Fibroblast of lung (primary cell): ENCODE measurements at regions not wholly inside any gene's neighbourhood (a gene's known extent, or its start where the extent isn't known, plus 50 kb on each side); places are given as distances from the start of the nearest gene placed in this dataset.

ENCODE experiments used
- DNase-seq, 2 donors: peaks; one replicate each; pipeline versions ENCODE4 v3.0.0 to v3.0.0-alpha.2; 2010; ENCODE audit warnings: low read depth in 2 of 2
- H2AFZ ChIP-seq: 2 replicates; pipeline ENCODE4 v1.5.1; 2012; ENCODE audit warnings: low read length, control low read depth, inconsistent platforms
- H3K27ac ChIP-seq: 2 replicates; pipeline ENCODE4 v1.5.1; 2011; ENCODE audit warnings: low read length, control low read depth; ENCODE audit not compliant: insufficient read depth
- H3K27me3 ChIP-seq: 2 replicates; pipeline ENCODE4 v1.5.1; 2011; ENCODE audit warnings: mild to moderate bottlenecking, low read length; ENCODE audit not compliant: control insufficient read depth, insufficient read depth
- H3K36me3 ChIP-seq: 2 replicates; pipeline ENCODE4 v1.5.1; 2011; ENCODE audit warnings: low read length; ENCODE audit not compliant: control insufficient read depth, insufficient read depth
- H3K4me1 ChIP-seq: 2 replicates; pipeline ENCODE4 v1.5.1; 2011; ENCODE audit warnings: low read length; ENCODE audit not compliant: control insufficient read depth, insufficient read depth; ENCODE audit errors: extremely low read depth
- H3K4me2 ChIP-seq: 2 replicates; pipeline ENCODE4 v1.5.1; 2011; ENCODE audit warnings: low read length, control low read depth; ENCODE audit not compliant: insufficient read depth; ENCODE audit errors: extremely low read depth
- H3K4me3 ChIP-seq, 4 experiments: fragments of 200-600 bp in 1 of 4; sonication (generic) in 1 of 4; replicated peaks in 1 of 4; 2 replicates each; pipeline ENCODE4 v1.5.1; 2011 to 2016; ENCODE audit warnings: low read length in 4 of 4, low read depth in 3 of 4, mild to moderate bottlenecking in 3 of 4, control low read depth in 2 of 4, inconsistent platforms in 1 of 4, mixed read lengths in 1 of 4; ENCODE audit not compliant: insufficient read depth in 1 of 4; ENCODE audit errors: control extremely low read depth in 1 of 4
- H3K79me2 ChIP-seq: 2 replicates; pipeline ENCODE4 v1.5.1; 2012; ENCODE audit warnings: mild to moderate bottlenecking, low read length, inconsistent platforms; ENCODE audit not compliant: control insufficient read depth, insufficient read depth
- H3K9ac ChIP-seq: 2 replicates; pipeline ENCODE4 v1.5.1; 2011; ENCODE audit warnings: mild to moderate bottlenecking, low read length, control low read depth; ENCODE audit not compliant: insufficient read depth
- H3K9me3 ChIP-seq: 2 replicates; pipeline ENCODE4 v1.5.1; 2012; ENCODE audit warnings: low read depth, low read length; ENCODE audit not compliant: control insufficient read depth, insufficient read depth
- H4K20me1 ChIP-seq: 2 replicates; pipeline ENCODE4 v1.5.1; 2011; ENCODE audit warnings: low read length; ENCODE audit not compliant: control insufficient read depth, insufficient read depth; ENCODE audit errors: extremely low read depth
- EZH2 ChIP-seq: IDR thresholded peaks from 2 replicates; pipeline ENCODE4 v1.5.1; 2012; ENCODE audit warnings: low read length, control low read depth, mild to moderate bottlenecking; ENCODE audit errors: missing control alignments
- TF ChIP-seq, protein P1 (sequence below), 2 donors: IDR thresholded peaks in 1 of 2; conservative IDR thresholded peaks in 1 of 2; 1 replicate in 1 of 2; 2 replicates in 1 of 2; pipeline ENCODE4 v1.5.1; 2011 to 2012; ENCODE audit warnings: low read length in 2 of 2, control low read depth in 1 of 2, inconsistent platforms in 1 of 2, low read depth in 1 of 2, mild to moderate bottlenecking in 1 of 2

DNA sequence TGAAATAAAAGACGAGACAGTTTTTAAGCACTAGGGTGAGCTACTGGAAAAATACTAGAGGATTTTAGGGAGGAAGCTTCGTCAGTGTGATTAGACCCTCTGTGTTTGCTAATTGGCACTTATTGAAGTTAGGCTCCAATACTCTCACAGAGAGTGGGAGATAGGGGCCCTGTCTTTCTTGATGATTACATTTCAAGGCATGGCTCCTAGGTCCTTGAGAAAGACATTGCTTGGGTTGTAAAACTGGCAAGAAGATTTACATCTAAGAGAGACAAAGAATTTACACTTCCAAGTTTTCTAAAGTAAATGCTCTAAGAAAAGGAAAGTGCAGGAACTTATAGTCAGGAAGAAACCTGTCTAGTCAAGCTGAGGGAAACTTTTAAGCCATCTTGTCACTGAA, 183.2 kb downstream of the C12orf50 start:
- Histone ChIP-seq H3K4me2 (no peak overlapping the region), H3K4me1 (no peaks in the 10 kb centered on the region), H4K20me1 (no peaks in the 10 kb centered on the region), H3K27ac (no peak overlapping the region), H3K27me3 (no peaks in the 10 kb centered on the region), H3K4me3 (no peak overlapping the region), H3K36me3 (no peaks in the 10 kb centered on the region), H3K9ac (no peak overlapping the region), H2AFZ (no peak overlapping the region), H3K9me3 (no peaks in the 10 kb centered on the region), H3K79me2 (no peaks in the 10 kb centered on the region)
- TF ChIP-seq, protein P1, sequence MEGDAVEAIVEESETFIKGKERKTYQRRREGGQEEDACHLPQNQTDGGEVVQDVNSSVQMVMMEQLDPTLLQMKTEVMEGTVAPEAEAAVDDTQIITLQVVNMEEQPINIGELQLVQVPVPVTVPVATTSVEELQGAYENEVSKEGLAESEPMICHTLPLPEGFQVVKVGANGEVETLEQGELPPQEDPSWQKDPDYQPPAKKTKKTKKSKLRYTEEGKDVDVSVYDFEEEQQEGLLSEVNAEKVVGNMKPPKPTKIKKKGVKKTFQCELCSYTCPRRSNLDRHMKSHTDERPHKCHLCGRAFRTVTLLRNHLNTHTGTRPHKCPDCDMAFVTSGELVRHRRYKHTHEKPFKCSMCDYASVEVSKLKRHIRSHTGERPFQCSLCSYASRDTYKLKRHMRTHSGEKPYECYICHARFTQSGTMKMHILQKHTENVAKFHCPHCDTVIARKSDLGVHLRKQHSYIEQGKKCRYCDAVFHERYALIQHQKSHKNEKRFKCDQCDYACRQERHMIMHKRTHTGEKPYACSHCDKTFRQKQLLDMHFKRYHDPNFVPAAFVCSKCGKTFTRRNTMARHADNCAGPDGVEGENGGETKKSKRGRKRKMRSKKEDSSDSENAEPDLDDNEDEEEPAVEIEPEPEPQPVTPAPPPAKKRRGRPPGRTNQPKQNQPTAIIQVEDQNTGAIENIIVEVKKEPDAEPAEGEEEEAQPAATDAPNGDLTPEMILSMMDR (conservative IDR thresholded peaks at IDR 0.05 in 1 of 2, IDR thresholded peaks at IDR 0.05 in 1 of 2; ENCODE audit: low read depth in 1 of 2, low read length in 2 of 2) = no peak
- no peak for TF ChIP-seq EZH2
- no peak for DNase-seq

DNA sequence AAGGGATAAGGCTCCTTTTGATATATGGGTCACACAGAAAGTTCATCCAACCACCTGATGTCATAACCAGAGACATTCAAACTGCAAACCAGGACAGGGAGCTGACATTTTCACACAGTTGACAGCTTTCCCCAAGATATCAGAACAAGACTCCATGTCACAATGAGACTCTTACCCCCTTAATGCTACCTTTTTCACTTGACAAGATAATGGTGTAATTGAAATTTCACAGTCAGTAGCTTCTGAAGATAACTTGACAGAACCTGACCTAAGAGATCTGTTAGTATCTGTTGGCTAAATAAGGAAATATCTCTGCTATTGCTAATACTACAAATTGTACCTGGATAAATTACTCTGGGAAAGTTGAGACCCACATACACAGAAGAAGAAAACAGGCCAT, 187.3 kb downstream of the C12orf50 start:
- Histone ChIP-seq H3K4me2 (no peak overlapping the region), H3K36me3 (no peaks in the 10 kb centered on the region), H3K4me1 (no peaks in the 10 kb centered on the region), H3K9ac (no peak overlapping the region), H2AFZ (no peak overlapping the region), H3K79me2 (no peaks in the 10 kb centered on the region), H3K27ac (no peak overlapping the region), H3K27me3 (no peaks in the 10 kb centered on the region), H3K9me3 (no peaks in the 10 kb centered on the region), H3K4me3 (no peak overlapping the region), H4K20me1 (no peaks in the 10 kb centered on the region)
- TF ChIP-seq, protein P1 (conservative IDR thresholded peaks at IDR 0.05 in 1 of 2, IDR thresholded peaks at IDR 0.05 in 1 of 2; ENCODE audit: low read depth in 1 of 2, low read length in 2 of 2) = no peak
- no peak for TF ChIP-seq EZH2
- DNase-seq = no peak

DNA sequence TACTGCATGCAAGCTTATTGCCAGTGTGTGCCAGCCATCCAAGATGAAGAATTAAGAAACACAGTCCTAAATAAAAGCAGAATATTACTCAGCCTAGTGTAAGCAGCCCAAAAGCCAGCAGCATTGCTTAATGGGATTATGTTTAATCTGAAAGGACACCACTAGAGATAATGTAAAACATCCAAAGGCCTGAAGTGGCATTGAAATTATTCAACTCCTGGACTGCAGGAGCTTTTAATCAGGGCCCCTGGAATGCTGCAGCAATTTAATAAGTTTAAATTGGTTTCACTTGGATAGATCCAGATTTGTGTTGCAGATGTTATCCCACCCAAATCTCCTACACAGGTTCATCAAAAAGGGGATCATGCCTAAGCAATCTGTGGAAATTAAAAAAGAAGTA, 193.0 kb downstream of the C12orf50 start:
- H3K4me1 ChIP-seq = no peaks in the 10 kb centered on the region
- H3K36me3 ChIP-seq = no peaks in the 10 kb centered on the region
- H3K4me3 ChIP-seq = no peak overlapping the region
- H3K9me3 ChIP-seq = no peaks in the 10 kb centered on the region
- H3K4me2 ChIP-seq = no peak overlapping the region
- no peaks in the 10 kb centered on the region for H3K79me2 ChIP-seq
- DNase-seq = no peak
- H3K27me3 ChIP-seq = no peaks in the 10 kb centered on the region
- no peak overlapping the region for H3K9ac ChIP-seq
- no peak overlapping the region for H3K27ac ChIP-seq
- H4K20me1 ChIP-seq = no peaks in the 10 kb centered on the region
- no peak overlapping the region for H2AFZ ChIP-seq
- no peak for TF ChIP-seq EZH2
- TF ChIP-seq, protein P1 (conservative IDR thresholded peaks at IDR 0.05 in 1 of 2, IDR thresholded peaks at IDR 0.05 in 1 of 2; ENCODE audit: low read depth in 1 of 2, low read length in 2 of 2) = no peak
